Hematopoietic multipotent progenitor cell treated with erythropoietin and hydrocortisone succinate and interleukin-3 and kit ligand, for 15 days (in vitro differentiated cells): ENCODE measurements at regions not wholly inside any gene's neighbourhood (a gene's known extent, or its start where the extent isn't known, plus 50 kb on each side); places are given as distances from the start of the nearest gene placed in this dataset.
"Not testable (repeated sequence)": the region's sequence is repeated elsewhere in the genome, so short reads cannot be mapped to it uniquely, and the experiment has no call there.

Source experiments
- DNase-seq: peaks from one replicate; pipeline ENCODE4 v3.0.0-alpha.2; 2015; ENCODE audit warnings: low spot score

- DNase-seq, result no peak
These were observed 302.4 kb upstream of the FAM174A start for GRCh38 chr5:100232736-100233135.

DNA sequence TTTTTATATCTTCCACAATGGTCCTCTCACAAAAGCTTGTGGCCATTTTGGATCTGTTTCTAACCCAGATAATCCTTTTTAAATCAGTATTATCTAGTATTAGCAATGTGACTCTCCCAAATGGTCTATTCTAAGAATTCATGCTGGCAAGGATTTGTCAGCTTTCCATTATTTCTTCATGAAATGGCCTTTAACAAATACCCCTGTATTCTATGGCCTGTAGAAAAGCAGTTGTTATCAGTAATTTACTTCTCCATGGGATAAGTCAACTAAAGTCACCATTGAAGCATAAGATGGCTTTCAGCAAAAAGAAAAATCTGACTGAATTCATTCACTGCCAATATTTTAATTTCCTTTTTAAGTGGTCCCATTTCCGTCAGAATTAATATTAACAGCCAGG lies 346.4 kb upstream of the FAM174A start:
- no peak for DNase-seq

- DNase-seq, result no peak
These were observed 346.8 kb upstream of the FAM174A start for GRCh38 chr5:100188339-100188738.

DNA sequence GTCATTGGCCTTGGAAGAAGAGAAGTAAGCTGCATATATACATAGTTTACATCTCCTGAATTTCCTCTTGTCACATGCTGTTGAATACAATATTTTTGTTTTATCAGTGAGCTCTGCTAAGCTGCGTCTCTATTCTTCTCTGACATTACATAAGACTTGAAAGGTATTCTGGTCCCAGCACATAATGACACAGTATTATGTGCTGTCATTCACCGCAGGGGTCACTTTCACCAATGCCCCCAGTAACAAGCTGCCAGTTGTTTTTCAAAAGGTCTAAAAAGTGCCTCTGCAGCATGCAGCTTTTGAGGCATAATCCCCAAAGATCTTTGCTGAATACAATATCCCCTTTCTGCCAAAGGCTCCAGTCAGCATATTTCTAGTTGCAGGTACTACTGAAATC lies 349.0 kb upstream of the FAM174A start:
- no peak for DNase-seq

GRCh38 chr5:100182402-100182801 lies 352.8 kb upstream of the FAM174A start:
- no peak for DNase-seq

DNA sequence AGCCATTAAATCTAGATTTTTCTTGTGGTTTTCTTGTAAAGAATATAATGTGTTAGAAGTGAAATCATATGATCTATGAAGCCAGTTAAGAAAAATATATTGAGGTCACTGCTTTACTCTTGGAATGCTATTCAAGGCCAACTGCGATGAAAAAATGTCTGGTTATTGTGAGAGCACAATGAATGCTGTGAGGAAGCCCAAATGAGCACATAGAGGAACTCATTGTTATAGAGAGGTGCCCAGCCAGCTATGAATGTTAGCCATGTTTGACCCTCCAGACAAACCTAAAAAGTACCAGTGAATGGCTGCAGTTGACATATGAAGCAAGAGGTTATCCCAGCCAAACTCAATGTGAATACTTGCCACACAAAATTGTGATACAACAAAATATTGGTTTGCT lies 359.8 kb upstream of the FAM174A start:
- DNase-seq, result no peak

DNA sequence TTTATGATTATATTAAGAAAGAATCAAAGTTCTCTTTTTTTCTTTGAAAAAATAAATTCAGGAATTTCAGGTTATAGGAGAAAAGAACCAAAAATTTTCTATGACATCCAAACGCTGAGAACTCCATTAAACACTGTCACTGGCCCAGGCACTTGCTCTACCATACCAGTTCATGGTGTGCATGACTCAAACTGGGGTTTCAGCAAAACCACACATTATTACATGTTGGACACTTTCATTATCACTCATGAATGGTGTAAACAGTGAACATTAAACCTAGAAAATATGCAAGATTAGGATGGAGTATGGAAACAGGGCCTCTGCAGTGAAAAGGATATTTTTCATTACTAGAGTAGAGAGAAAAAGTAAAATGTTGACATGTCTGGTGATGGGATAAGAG lies 369.9 kb upstream of the FAM174A start:
- no peak for DNase-seq

- no peak for DNase-seq
These were observed 373.3 kb upstream of the FAM174A start for GRCh38 chr5:100161868-100162267.

- no peak for DNase-seq
These were observed 378.1 kb upstream of the FAM174A start for GRCh38 chr5:100157066-100157465.

- no peak for DNase-seq
These were observed 386.9 kb upstream of the FAM174A start for GRCh38 chr5:100148239-100148638.

- DNase-seq, result no peak
These were observed 392.6 kb upstream of the FAM174A start for GRCh38 chr5:100142607-100143006.

- DNase-seq, result no peak
These were observed 404.0 kb upstream of the FAM174A start for GRCh38 chr5:100131161-100131560.

DNA sequence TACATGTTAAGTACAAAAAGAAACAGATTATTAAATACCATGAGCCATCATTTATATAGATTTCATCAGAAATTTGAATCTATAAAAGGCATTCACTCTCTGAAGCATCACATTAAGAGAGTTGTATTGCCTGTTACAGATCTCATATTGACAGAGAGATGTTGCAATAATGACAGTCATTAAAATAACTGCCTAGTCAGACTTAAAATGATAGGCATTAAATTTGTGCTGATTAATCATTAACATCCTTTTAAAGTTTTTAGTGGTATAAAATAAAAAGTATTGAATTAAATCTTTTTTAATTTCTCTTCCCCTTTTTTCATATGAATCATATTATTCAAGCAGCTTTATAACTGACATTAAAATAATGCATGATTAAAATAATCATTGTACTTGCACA lies 404.9 kb upstream of the FAM174A start:
- no peak for DNase-seq

DNA sequence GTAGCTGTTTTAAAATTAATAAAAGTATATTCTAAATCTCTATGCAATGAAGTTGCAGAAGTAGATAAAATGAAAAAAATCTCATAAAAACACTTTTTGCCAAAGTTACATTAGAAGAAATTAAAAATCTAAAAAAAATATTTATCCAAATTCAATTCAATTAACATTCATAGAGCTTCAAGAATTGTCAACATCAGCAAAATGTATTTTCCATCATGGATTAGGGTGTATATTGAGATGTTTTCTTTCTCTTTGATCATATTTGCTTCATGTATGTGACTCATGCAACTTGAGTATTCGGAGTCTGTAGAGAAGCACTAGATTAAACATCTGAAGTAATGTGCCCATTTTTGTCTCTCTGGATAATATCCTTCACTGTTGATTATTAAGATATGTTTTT lies 415.3 kb upstream of the FAM174A start:
- DNase-seq, result no peak

DNA sequence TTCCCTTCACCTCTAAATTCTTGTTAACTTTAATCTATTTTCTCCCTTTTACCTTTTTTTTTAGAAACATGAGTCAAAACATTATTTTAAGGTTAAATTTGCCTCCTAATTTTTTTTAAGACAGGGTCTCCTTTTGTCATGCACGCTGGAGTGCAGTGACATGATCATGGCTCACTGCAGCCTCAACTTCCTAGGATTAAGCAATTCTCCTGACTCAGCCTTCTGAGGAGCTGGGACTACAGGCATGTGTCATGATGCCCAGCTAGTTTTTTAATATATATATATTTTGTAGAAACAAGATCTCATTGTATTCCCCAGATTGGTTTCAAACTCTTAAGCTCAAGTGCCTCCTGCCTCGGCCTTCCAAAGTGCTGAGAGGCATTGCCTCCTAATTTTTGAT lies 424.7 kb upstream of the FAM174A start:
- DNase-seq, result no peak

GRCh38 chr5:100108883-100109282 lies 426.3 kb upstream of the FAM174A start:
- no peak for DNase-seq

DNA sequence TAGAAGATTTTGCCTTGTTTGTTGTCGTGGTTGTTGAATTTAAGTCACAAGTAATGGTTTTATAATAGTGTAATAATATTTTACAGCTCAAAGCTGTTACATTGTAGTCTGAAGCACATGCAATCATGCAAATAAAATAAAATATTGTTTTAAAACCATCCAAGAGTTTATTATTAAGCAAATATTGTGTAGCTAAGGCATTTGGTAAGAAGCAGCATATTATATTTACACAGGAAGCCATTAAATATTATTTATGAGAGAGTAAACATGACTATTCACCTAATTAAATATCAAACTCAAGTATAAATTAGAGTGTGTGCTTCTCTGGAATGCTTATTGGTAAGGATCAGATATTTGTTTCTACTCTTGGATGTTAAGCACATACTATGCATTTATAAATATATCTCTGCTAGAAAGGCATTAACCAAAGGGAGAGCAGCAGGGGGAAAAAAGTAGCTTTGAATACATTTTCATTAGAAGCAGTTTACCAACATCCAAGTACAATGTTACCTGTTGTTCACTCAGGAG lies 431.5 kb upstream of the FAM174A start:
- not testable (repeated sequence) for DNase-seq

GRCh38 chr5:100101466-100101865 lies 433.7 kb upstream of the FAM174A start:
- not testable (repeated sequence) for DNase-seq

GRCh38 chr5:100096328-100096727 lies 438.8 kb upstream of the FAM174A start:
- not testable (repeated sequence) for DNase-seq

DNA sequence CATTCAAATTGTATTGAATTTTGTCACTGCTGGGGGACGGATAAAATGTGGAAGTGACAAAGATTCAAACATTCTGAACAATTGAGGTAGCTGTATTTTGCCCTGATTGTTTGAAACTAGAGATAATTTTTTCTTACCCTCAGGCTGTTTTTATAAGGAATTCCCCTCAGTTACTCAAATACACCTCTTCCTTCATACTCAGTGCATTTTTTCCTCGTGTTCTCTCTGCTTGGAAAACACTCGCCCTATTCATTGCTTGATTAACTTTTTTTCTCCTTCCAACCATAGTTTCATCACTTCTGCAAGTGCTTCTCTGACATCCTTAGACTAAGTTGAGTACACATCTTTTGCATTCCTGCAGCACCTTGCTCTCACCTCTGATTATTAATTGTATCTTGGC lies 454.5 kb upstream of the FAM174A start:
- DNase-seq, result not testable (repeated sequence)

DNA sequence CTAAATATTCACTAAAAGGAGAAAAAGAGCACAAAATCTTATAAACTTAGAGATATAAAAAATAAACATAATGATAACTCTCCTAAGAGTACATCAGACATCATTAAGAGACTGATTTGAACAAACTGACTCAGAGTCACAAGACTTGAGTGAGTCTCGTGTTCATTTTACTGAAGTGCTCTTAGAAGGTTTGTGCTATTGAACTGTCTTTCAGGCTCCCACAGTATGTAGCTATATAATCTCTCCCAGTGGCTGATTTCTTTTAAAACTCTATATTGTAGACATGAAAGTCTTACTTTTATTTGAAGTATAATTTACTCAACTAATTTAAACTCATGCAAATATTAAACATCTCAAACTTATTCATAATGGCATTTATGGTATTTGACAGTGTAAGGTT lies 456.0 kb upstream of the FAM174A start:
- not testable (repeated sequence) for DNase-seq

GRCh38 chr5:100066020-100066419 lies 469.2 kb upstream of the FAM174A start:
- not testable (repeated sequence) for DNase-seq

- DNase-seq, result no peak
These were observed 491.7 kb upstream of the FAM174A start for GRCh38 chr5:100043475-100043874.

DNA sequence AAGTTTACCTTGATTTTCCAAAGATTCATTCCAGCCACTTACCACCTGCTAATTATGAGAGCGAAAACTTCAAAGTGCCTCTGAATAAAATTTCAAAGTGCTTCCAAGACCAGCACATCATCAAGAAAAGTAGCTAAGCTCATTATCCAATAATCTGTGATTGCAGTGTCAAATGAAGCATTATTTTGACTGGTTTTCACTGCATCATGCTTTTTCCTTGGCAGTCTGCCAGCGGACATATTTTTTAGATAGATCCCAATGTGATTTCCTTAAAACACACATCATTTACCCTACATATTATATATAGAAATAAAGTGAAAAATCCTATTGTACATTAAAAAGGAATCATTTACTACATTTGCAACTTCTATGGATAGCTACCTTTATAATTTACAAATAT lies 508.6 kb upstream of the FAM174A start:
- no peak for DNase-seq

GRCh38 chr5:100023536-100023935 lies 511.6 kb upstream of the FAM174A start:
- no peak for DNase-seq
